Mesenchymal stem cell (in vitro differentiated cells and primary cell): ENCODE measurements at regions not wholly inside any gene's neighbourhood (a gene's known extent, or its start where the extent isn't known, plus 50 kb on each side); places are given as distances from the start of the nearest gene placed in this dataset.

Experiments used
- DNase-seq: peaks from one replicate; pipeline ENCODE4 v3.0.0-alpha.2; 2013
- H2AFZ ChIP-seq: one replicate; pipeline ENCODE4 v1.6.1; 2013; ENCODE audit warnings: low read depth, mild to moderate bottlenecking, control low read depth, inconsistent platforms, low read length, moderate library complexity
- H2AK5ac ChIP-seq: 2 replicates; pipeline ENCODE4 v1.6.1; 2013; ENCODE audit warnings: low read length, moderate library complexity, mild to moderate bottlenecking, inconsistent platforms; ENCODE audit not compliant: severe bottlenecking
- H2BK120ac ChIP-seq: one replicate; pipeline ENCODE4 v1.6.1; 2013; ENCODE audit warnings: low read depth, mild to moderate bottlenecking, inconsistent platforms, low read length, moderate library complexity
- H2BK12ac ChIP-seq, 2 experiments: one replicate each; pipeline ENCODE4 v1.6.1; 2013; ENCODE audit warnings: inconsistent platforms in 2 of 2, low read length in 2 of 2, mild to moderate bottlenecking in 2 of 2, moderate library complexity in 2 of 2, control low read depth in 1 of 2
- H2BK15ac ChIP-seq: one replicate; pipeline ENCODE4 v1.6.1; 2013; ENCODE audit warnings: mild to moderate bottlenecking, low read depth, inconsistent platforms; ENCODE audit not compliant: poor library complexity, severe bottlenecking
- H2BK5ac ChIP-seq: 2 replicates; pipeline ENCODE4 v1.6.1; 2013; ENCODE audit warnings: low read depth, mild to moderate bottlenecking, low read length, control low read depth, inconsistent platforms; ENCODE audit not compliant: poor library complexity, severe bottlenecking
- H3K14ac ChIP-seq, 2 experiments: one replicate each; pipeline ENCODE4 v1.6.1; 2013; ENCODE audit warnings: inconsistent platforms in 2 of 2, low read length in 2 of 2, control low read depth in 1 of 2, mild to moderate bottlenecking in 1 of 2, moderate library complexity in 1 of 2
- H3K18ac ChIP-seq, 2 experiments: one replicate each; pipeline ENCODE4 v1.6.1; 2013; ENCODE audit warnings: inconsistent platforms in 2 of 2, low read length in 2 of 2, control low read depth in 1 of 2, low read depth in 1 of 2, mild to moderate bottlenecking in 1 of 2
- H3K23ac ChIP-seq, 2 experiments: one replicate each; pipeline ENCODE4 v1.6.1; 2013; ENCODE audit warnings: inconsistent platforms in 2 of 2, low read length in 2 of 2, mild to moderate bottlenecking in 2 of 2, moderate library complexity in 2 of 2, control low read depth in 1 of 2
- H3K27ac ChIP-seq: 2 replicates; pipeline ENCODE4 v1.5.1; 2013; ENCODE audit warnings: mild to moderate bottlenecking, moderate library complexity, low read length, control low read depth, inconsistent platforms; ENCODE audit not compliant: poor library complexity, severe bottlenecking
- H3K27me3 ChIP-seq, 2 experiments: 2 replicates each; pipeline versions ENCODE4 v1.6.1 to v1.7.0; 2013; ENCODE audit warnings: low read length in 2 of 2, mild to moderate bottlenecking in 2 of 2, moderate library complexity in 2 of 2, control low read depth in 1 of 2, inconsistent platforms in 1 of 2; ENCODE audit not compliant: control insufficient read depth in 1 of 2, insufficient read depth in 1 of 2
- H3K36me3 ChIP-seq, 2 experiments: 2 replicates each; pipeline versions ENCODE4 v1.6.1 to v1.7.0; 2013; ENCODE audit warnings: low read length in 2 of 2, control low read depth in 1 of 2, inconsistent platforms in 1 of 2, low read depth in 1 of 2, mild to moderate bottlenecking in 1 of 2; ENCODE audit not compliant: insufficient read depth in 2 of 2, control insufficient read depth in 1 of 2
- H3K4ac ChIP-seq, 2 experiments: one replicate each; pipeline ENCODE4 v1.6.1; 2013; ENCODE audit warnings: inconsistent platforms in 2 of 2, low read length in 2 of 2, mild to moderate bottlenecking in 2 of 2, moderate library complexity in 2 of 2, control low read depth in 1 of 2, low read depth in 1 of 2
- H3K4me1 ChIP-seq: 2 replicates; pipeline ENCODE4 v1.6.1; 2013; ENCODE audit warnings: low read depth, low read length, control low read depth; ENCODE audit not compliant: control insufficient read depth, insufficient read depth
- H3K4me2 ChIP-seq: 2 replicates; pipeline ENCODE4 v1.6.1; 2013; ENCODE audit warnings: low read length, mild to moderate bottlenecking, inconsistent platforms; ENCODE audit not compliant: poor library complexity, severe bottlenecking
- H3K4me3 ChIP-seq, 2 experiments: 2 replicates each; pipeline versions ENCODE4 v1.5.1 to v1.7.0; 2013; ENCODE audit warnings: low read length in 2 of 2, mild to moderate bottlenecking in 2 of 2, control low read depth in 1 of 2, low read depth in 1 of 2; ENCODE audit not compliant: insufficient read depth in 1 of 2
- H3K79me1 ChIP-seq: replicated peaks from 2 replicates; pipeline ENCODE4 v1.6.1; 2013; ENCODE audit warnings: mild to moderate bottlenecking, control low read depth, low read length, inconsistent platforms; ENCODE audit not compliant: poor library complexity, severe bottlenecking
- H3K9ac ChIP-seq: 2 replicates; pipeline ENCODE4 v1.7.0; 2013; ENCODE audit warnings: mild to moderate bottlenecking, low read length, moderate library complexity
- H3K9me3 ChIP-seq: 2 replicates; pipeline ENCODE4 v1.7.0; 2013; ENCODE audit warnings: mild to moderate bottlenecking, low read length; ENCODE audit not compliant: control insufficient read depth
- H4K8ac ChIP-seq: one replicate; pipeline ENCODE4 v1.6.1; 2013; ENCODE audit warnings: inconsistent platforms, mild to moderate bottlenecking, low read length, moderate library complexity
- H4K91ac ChIP-seq: one replicate; pipeline ENCODE4 v1.6.1; 2013; ENCODE audit warnings: mild to moderate bottlenecking, low read length, inconsistent platforms
- WGBS: methylation state at CpG from one replicate; pipeline ENCODE4 v1.1.7; 2013; ENCODE audit warnings: mixed read lengths; 5-methylcytosine and 5-hydroxymethylcytosine counted together

DNA sequence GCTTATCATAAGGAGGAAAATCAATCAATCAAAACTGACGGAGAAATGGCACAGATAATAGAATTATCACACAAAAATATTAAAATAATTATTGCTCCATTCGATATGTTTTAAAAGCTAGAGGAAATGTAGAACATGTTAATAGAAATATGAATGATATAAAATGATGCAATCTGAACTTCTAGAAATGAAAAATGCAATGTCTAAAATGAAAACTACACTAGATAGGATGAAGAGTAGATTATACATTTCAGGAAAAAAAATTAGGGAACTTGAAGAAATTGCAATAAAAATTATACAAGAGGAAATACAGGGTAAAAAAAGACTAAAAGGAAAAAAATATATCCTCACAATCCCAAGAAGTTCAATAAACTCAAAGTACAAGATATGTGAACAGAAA lies 80.2 kb upstream of the TP63 start:
- DNase-seq = no peak
- Histone ChIP-seq H2BK5ac (no peak overlapping the region), H3K4me2 (no peak overlapping the region), H2BK12ac (no peak overlapping the region), H3K9ac (no peak overlapping the region), H3K9me3 (peaks cover 29% of the 10 kb centered on the region), H3K27ac (no peak overlapping the region), H3K79me1 (no peaks in the 10 kb centered on the region), H3K14ac (no peak overlapping the region), H2BK120ac (no peak overlapping the region), H3K4me1 (no peaks in the 10 kb centered on the region), H3K18ac (no peak overlapping the region), H3K23ac (no peak overlapping the region), H3K36me3 (no peaks in the 10 kb centered on the region), H3K27me3 (no peaks in the 10 kb centered on the region), H2AK5ac (no peak overlapping the region), H4K91ac (no peak overlapping the region), H3K4ac (no peak overlapping the region), H4K8ac (no peak overlapping the region), H2BK15ac (no peak overlapping the region), H2AFZ (no peak overlapping the region), H3K4me3 (no peak overlapping the region)
- no CpG with 5 or more reads among the region's 2 CpGs for WGBS

DNA sequence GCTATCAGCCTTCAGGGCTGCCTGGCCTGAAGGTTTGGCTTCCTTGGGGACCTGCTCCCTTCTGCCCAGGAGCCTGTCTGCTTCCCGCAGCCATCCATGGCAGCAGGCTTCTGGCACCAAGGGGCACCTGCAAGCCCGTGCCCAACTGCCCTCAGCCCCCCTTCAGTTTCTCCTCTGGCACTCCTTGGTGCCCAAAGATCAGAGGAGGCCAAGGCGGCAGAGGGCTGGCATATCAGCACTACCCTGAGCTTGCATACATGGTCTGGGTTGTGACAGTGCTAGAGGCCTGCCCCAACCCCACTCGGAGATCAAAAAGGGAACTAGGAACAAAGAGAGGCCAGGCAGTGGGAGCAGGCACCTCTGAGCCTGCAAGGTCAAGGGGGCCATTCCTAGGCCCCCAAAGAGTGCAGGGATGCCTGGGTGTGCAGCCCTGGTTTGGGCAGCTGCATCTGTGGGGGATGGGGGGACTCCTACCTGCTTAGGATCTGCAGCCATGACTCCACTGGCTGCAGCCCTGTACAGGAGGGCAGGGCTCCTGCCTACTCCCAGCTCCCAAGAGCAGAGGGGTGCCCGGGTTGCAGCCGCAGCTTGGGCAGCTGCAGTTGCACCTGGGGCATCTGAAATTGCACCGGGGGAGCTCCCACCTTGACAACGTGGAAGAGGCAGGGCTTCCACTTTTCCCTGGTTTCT lies 76.2 kb upstream of the TP63 start:
- Histone ChIP-seq H3K4me1 (no peaks in the 10 kb centered on the region), H2BK12ac (no peak overlapping the region), H2BK120ac (no peak overlapping the region), H3K27me3 (no peaks in the 10 kb centered on the region), H3K14ac (no peak overlapping the region), H2BK15ac (no peak overlapping the region), H3K4me3 (no peak overlapping the region), H3K79me1 (no peaks in the 10 kb centered on the region), H4K8ac (no peak overlapping the region), H3K18ac (no peak overlapping the region), H3K36me3 (no peaks in the 10 kb centered on the region), H2AFZ (no peak overlapping the region), H3K23ac (no peak overlapping the region), H4K91ac (no peak overlapping the region), H3K9me3 (peaks cover 11% of the 10 kb centered on the region), H2AK5ac (no peak overlapping the region), H3K27ac (no peak overlapping the region), H2BK5ac (no peak overlapping the region), H3K9ac (no peak overlapping the region), H3K4ac (no peak overlapping the region), H3K4me2 (no peak overlapping the region)
- DNase-seq = no peak
- WGBS = 70% methylated on average over 7 of the region's 8 CpGs

DNA sequence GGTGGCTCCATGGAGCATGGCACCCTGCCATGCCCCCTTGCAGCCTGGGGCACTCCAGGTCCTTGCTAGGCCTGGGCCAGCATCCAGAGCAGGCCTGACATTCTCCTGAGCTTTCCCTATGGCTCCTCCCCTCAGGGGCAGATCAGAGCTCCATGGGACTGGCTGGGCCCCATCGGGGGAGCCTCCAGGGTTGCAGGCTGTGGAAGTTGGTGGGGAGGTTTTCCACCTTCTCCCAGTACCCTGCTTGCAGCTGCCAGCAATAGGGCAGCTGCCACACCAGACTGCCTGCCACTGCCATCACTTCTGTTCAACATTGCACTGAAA lies 75.7 kb upstream of the TP63 start:
- WGBS = no CpG with 5 or more reads among the region's 1 CpG
- DNase-seq = no peak

DNA sequence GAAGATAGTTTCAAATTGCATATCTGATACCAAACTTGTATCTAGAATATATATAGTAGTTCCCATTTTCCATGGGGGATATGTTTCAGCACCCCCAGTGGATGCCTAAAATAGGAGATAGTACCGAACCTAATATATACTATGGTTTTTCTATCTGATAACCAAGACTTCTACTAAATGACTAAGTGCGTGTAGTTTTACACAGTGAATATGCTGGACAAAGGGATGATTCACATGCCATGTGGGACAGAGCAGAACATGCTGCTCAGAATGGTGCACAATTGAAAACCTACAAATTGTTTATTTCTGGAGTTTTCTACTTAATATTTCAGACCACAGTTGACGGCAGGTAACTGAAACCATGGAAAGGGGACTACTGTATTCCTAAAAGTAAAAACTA lies 73.4 kb upstream of the TP63 start:
- no peaks in the 10 kb centered on the region for H3K27me3 ChIP-seq
- H2AFZ ChIP-seq = no peak overlapping the region
- no peaks in the 10 kb centered on the region for H3K9me3 ChIP-seq
- WGBS = 100% methylated on average over 1 of the region's 3 CpGs
- H3K14ac ChIP-seq = no peak overlapping the region
- no peaks in the 10 kb centered on the region for H3K4me1 ChIP-seq
- H3K23ac ChIP-seq = no peak overlapping the region
- H2BK120ac ChIP-seq = no peak overlapping the region
- H2BK12ac ChIP-seq = no peak overlapping the region
- H3K4me2 ChIP-seq = no peak overlapping the region
- no peak overlapping the region for H3K4me3 ChIP-seq
- no peak overlapping the region for H3K18ac ChIP-seq
- H3K79me1 ChIP-seq = no peaks in the 10 kb centered on the region
- H4K91ac ChIP-seq = no peak overlapping the region
- no peak overlapping the region for H2AK5ac ChIP-seq
- no peaks in the 10 kb centered on the region for H3K36me3 ChIP-seq
- H2BK5ac ChIP-seq = no peak overlapping the region
- no peak overlapping the region for H4K8ac ChIP-seq
- no peak overlapping the region for H3K27ac ChIP-seq
- no peak overlapping the region for H3K9ac ChIP-seq
- DNase-seq = no peak
- no peak overlapping the region for H2BK15ac ChIP-seq
- no peak overlapping the region for H3K4ac ChIP-seq

More for the DNA sequence above, 75.7 kb upstream of the TP63 start:
- no peak overlapping the region for H3K14ac ChIP-seq
- no peaks in the 10 kb centered on the region for H3K4me1 ChIP-seq
- no peak overlapping the region for H2BK5ac ChIP-seq
- no peak overlapping the region for H3K4me2 ChIP-seq
- no peak overlapping the region for H2AFZ ChIP-seq
- no peak overlapping the region for H2AK5ac ChIP-seq
- no peaks in the 10 kb centered on the region for H3K79me1 ChIP-seq
- H3K4ac ChIP-seq = no peak overlapping the region
- no peak overlapping the region for H3K18ac ChIP-seq
- H2BK12ac ChIP-seq = no peak overlapping the region
- H4K8ac ChIP-seq = no peak overlapping the region
- no peaks in the 10 kb centered on the region for H3K27me3 ChIP-seq
- H2BK120ac ChIP-seq = no peak overlapping the region
- H3K27ac ChIP-seq = no peak overlapping the region
- H2BK15ac ChIP-seq = no peak overlapping the region
- H3K4me3 ChIP-seq = no peak overlapping the region
- no peak overlapping the region for H4K91ac ChIP-seq
- peaks cover 6% of the 10 kb centered on the region for H3K9me3 ChIP-seq
- H3K23ac ChIP-seq = no peak overlapping the region
- no peaks in the 10 kb centered on the region for H3K36me3 ChIP-seq
- no peak overlapping the region for H3K9ac ChIP-seq
